22Rv1 (cell line): ENCODE measurements at regions not wholly inside any gene's neighbourhood (a gene's known extent, or its start where the extent isn't known, plus 50 kb on each side); places are given as distances from the start of the nearest gene placed in this dataset.

ENCODE experiments used
- ZFX ChIP-seq: fragments of 450-650 bp; IDR thresholded peaks from 2 replicates; pipeline ENCODE4 v1.6.1; 2017; ENCODE audit warnings: antibody characterized with exemption, borderline replicate concordance
- TF ChIP-seq, protein P1 (sequence below): fragments of 450-650 bp; IDR thresholded peaks from 2 replicates; pipeline ENCODE4 v1.5.1; 2017; ENCODE audit warnings: mild to moderate bottlenecking

DNA sequence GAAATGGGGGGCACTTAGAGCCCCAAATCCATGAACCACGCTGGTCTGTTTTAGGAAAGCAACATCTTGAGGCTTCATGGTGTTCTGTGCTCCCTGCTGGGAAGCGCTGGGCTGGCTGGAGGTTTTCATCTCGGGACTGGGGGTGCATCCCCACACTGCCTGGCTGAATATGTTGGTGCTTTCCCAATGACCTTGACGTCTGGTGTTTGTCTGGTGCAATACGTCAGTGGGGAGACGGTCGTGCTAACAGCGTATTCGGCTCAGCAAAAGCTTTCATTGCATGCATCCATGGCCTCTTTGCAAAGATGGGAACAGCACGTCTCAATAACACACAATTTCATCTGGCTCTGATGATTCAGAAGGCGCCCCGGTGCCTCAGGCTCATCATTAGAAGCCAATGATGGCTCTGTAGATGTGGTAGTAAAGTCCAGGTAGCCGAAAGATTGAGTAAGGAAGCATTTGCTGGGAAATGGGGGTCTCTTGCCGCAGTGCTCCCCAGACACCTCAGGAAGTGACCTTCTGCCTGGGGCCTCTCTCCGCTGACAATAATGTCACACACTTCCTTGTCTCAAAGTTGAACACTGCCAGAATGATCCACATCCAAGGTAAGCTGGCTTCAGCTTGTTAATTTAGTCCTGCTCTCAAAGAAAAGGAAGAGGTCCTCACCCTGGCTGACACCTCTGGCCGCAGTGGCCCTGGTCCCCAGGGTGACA, 97.7 kb downstream of the ING1 start:
- TF ChIP-seq, protein P1, sequence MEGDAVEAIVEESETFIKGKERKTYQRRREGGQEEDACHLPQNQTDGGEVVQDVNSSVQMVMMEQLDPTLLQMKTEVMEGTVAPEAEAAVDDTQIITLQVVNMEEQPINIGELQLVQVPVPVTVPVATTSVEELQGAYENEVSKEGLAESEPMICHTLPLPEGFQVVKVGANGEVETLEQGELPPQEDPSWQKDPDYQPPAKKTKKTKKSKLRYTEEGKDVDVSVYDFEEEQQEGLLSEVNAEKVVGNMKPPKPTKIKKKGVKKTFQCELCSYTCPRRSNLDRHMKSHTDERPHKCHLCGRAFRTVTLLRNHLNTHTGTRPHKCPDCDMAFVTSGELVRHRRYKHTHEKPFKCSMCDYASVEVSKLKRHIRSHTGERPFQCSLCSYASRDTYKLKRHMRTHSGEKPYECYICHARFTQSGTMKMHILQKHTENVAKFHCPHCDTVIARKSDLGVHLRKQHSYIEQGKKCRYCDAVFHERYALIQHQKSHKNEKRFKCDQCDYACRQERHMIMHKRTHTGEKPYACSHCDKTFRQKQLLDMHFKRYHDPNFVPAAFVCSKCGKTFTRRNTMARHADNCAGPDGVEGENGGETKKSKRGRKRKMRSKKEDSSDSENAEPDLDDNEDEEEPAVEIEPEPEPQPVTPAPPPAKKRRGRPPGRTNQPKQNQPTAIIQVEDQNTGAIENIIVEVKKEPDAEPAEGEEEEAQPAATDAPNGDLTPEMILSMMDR, result no peak
- no peak for TF ChIP-seq ZFX
